OCI-LY3 (cell line): ENCODE measurements at regions not wholly inside any gene's neighbourhood (a gene's known extent, or its start where the extent isn't known, plus 50 kb on each side); places are given as distances from the start of the nearest gene placed in this dataset.

ENCODE experiments used
- CTCF ChIP-seq: fragments of 200-600, 300-600 bp; sonication (generic); IDR thresholded peaks from 2 replicates; pipeline ENCODE4 v1.5.1; 2014; ENCODE audit warnings: antibody characterized with exemption, low read length, low read depth
- EZH2phosphoT487 ChIP-seq: fragments of 200-600 bp; shearing (Covaris generic); IDR thresholded peaks from 2 replicates; pipeline ENCODE4 v1.6.1; 2018; ENCODE audit warnings: antibody characterized with exemption, mixed run types, low read depth

GRCh38 chr3:152710549-152710948 lies 124.4 kb upstream of the P2RY1 start:
- TF ChIP-seq CTCF = no peak
- no peak for TF ChIP-seq EZH2phosphoT487
